Neural crest cell (in vitro differentiated cells): ENCODE measurements at regions not wholly inside any gene's neighbourhood (a gene's known extent, or its start where the extent isn't known, plus 50 kb on each side); places are given as distances from the start of the nearest gene placed in this dataset.

Experiments used
- DNase-seq: peaks from one replicate; pipeline ENCODE4 v3.0.0; 2021; ENCODE audit warnings: low read depth, mixed read lengths, low spot score
- H3K27ac Mint-ChIP-seq: one replicate; pipeline ENCODE4 v1.8.0; 2021; ENCODE audit warnings: mild to moderate bottlenecking, mixed read lengths; ENCODE audit not compliant: unreplicated experiment
- H3K27me3 Mint-ChIP-seq: 2 replicates; pipeline ENCODE4 v1.8.0; 2021; ENCODE audit warnings: low read depth, mild to moderate bottlenecking, mixed read lengths
- H3K36me3 Mint-ChIP-seq: 2 replicates; pipeline ENCODE4 v1.8.0; 2021; ENCODE audit warnings: low read depth, mild to moderate bottlenecking, mixed read lengths
- H3K4me1 Mint-ChIP-seq: 2 replicates; pipeline ENCODE4 v1.8.0; 2021; ENCODE audit warnings: mixed read lengths
- H3K4me3 Mint-ChIP-seq: one replicate; pipeline ENCODE4 v1.8.0; 2021; ENCODE audit warnings: mild to moderate bottlenecking, mixed read lengths
- H3K9me3 Mint-ChIP-seq: 2 replicates; pipeline ENCODE4 v1.8.0; 2021; ENCODE audit warnings: mixed read lengths
- CTCF ChIP-seq: fragments of 200-600 bp; sonication (generic); conservative IDR thresholded peaks from 2 replicates; pipeline ENCODE4 v1.5.0; 2021; ENCODE audit warnings: antibody characterized with exemption, mild to moderate bottlenecking

- H3K27me3 Mint-ChIP-seq, result no peaks in the 10 kb centered on the region
- H3K9me3 Mint-ChIP-seq, result no peaks in the 10 kb centered on the region
- H3K27ac Mint-ChIP-seq, result no peak overlapping the region
- no peak for DNase-seq
- H3K4me3 Mint-ChIP-seq, result no peak overlapping the region
- H3K4me1 Mint-ChIP-seq, result peaks cover 11% of the 10 kb centered on the region
- no peak for TF ChIP-seq CTCF
- H3K36me3 Mint-ChIP-seq, result peaks cover 4% of the 10 kb centered on the region
Observed at GRCh38 chr15:62779899-62780298, 262.6 kb upstream of the TPM1 start.

- no peak for TF ChIP-seq CTCF
- Mint-ChIP-seq H3K36me3 (no peaks in the 10 kb centered on the region), H3K27ac (no peak overlapping the region), H3K4me1 (peaks cover 11% of the 10 kb centered on the region), H3K4me3 (no peak overlapping the region), H3K9me3 (no peaks in the 10 kb centered on the region), H3K27me3 (no peaks in the 10 kb centered on the region)
- DNase-seq, result no peak
Observed at GRCh38 chr15:62781081-62781497, 261.5 kb upstream of the TPM1 start.

GRCh38 chr15:62782071-62782841 lies 260.3 kb upstream of the TPM1 start:
- H3K27ac Mint-ChIP-seq, result no peak overlapping the region
- H3K36me3 Mint-ChIP-seq, result no peaks in the 10 kb centered on the region
- H3K9me3 Mint-ChIP-seq, result no peaks in the 10 kb centered on the region

GRCh38 chr15:62782896-62783295 lies 259.7 kb upstream of the TPM1 start:
- Mint-ChIP-seq H3K36me3 (no peaks in the 10 kb centered on the region), H3K27ac (no peak overlapping the region), H3K4me1 (peaks cover 11% of the 10 kb centered on the region), H3K9me3 (no peaks in the 10 kb centered on the region), H3K27me3 (no peaks in the 10 kb centered on the region), H3K4me3 (no peak overlapping the region)
- TF ChIP-seq CTCF, result no peak
- DNase-seq, result no peak

More at GRCh38 chr15:62782071-62782841, 260.3 kb upstream of the TPM1 start:
- peak; percentile 30 for DNase-seq
- peak; percentile 79 for TF ChIP-seq CTCF
- Mint-ChIP-seq H3K27me3 (no peaks in the 10 kb centered on the region), H3K4me1 (peaks cover 11% of the 10 kb centered on the region), H3K4me3 (no peak overlapping the region)

GRCh38 chr15:62783303-62783957 lies 259.1 kb upstream of the TPM1 start:
- TF ChIP-seq CTCF, result no peak
- no peak for DNase-seq
- Mint-ChIP-seq H3K9me3 (no peaks in the 10 kb centered on the region), H3K36me3 (no peaks in the 10 kb centered on the region), H3K27ac (no peak overlapping the region), H3K4me3 (no peak overlapping the region), H3K27me3 (no peaks in the 10 kb centered on the region), H3K4me1 (peaks cover 11% of the 10 kb centered on the region)
